NCI-H2196 (cell line): ENCODE measurements at regions not wholly inside any gene's neighbourhood (a gene's known extent, or its start where the extent isn't known, plus 50 kb on each side); places are given as distances from the start of the nearest gene placed in this dataset.

Source experiments
- DNase-seq: peaks from one replicate; lab custom pipeline; 2025; ENCODE audit not compliant: unreplicated experiment; lab: John Stamatoyannopoulos, UW

DNA sequence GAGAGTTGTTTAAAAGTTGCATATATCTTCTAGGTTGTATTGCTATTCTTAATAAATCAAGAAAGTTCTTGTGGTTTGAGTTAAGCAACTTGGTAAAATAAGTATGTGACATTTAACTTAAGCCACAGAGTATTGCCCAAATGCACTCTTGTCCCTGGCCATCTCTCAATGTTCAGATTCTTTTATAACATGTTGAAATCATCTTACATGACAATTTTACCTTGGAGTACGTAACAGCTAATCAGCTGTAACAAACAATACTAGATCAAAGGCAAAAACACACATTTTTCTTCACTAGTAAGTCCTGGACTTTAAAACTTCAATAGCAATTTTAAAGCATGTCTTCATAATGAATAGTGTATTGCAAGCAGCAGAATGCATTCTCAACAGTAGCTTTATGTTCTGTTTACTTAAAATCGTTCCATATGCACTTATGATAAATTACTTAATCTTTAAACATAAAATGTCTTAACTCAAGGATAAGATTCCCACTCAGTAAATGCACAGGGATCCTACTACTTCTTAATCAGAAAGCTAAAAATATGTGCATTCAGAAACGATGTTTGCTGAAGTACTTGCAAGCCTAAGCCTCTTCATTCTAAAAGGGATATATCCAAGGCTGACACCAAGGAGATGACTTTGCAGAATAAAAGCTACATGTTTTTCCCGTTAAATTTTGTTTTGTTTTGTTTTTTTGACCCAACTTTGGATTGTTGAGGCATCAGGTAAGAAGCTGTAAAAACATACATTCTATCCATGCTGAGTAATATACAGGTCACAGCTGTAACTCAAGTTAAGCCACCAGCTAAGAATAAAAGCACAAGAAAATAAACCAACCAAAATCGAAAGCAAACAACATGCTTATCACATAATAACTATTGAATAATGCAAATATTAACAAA is 86.1 kb upstream of the NFIB start:
- DNase-seq: no peak

DNA sequence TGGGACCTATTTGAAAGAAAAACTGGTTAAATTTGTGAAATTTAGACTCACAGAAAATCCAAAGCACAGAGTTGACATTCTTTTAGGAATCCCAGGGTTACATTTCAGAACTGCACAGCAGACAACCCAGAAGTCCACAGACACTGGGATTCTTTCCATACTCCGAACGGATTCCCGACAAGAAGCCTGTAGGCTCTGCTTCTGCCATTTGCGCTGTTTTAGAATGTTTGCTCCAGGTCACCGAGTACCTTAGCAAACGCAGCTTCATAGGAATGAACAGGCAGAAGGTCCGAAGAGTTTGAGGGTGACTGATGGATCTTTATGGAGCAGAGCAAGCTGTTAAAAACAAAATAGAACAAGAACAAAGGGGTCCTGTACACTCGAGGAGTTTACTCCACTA is 84.5 kb upstream of the NFIB start:
- no peak for DNase-seq

DNA sequence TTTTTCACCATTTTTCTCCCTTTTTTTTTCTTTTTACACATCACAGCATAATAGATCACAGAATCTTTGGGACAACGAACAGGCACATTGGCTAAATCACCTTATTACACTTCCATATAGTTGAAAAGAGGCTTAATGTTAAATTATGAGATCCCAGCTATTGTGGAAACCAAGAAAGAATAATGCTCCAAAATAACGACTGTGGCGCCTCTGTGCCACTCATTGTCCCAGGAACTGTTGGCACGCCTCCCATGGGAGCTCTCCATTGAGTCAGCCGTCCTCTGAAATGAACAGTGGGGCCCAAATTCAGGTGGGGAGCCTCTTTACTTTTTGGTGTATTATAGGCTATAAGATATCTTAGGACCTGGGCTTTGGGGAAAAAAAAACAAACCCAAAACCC is 82.2 kb upstream of the NFIB start:
- DNase-seq: no peak

DNA sequence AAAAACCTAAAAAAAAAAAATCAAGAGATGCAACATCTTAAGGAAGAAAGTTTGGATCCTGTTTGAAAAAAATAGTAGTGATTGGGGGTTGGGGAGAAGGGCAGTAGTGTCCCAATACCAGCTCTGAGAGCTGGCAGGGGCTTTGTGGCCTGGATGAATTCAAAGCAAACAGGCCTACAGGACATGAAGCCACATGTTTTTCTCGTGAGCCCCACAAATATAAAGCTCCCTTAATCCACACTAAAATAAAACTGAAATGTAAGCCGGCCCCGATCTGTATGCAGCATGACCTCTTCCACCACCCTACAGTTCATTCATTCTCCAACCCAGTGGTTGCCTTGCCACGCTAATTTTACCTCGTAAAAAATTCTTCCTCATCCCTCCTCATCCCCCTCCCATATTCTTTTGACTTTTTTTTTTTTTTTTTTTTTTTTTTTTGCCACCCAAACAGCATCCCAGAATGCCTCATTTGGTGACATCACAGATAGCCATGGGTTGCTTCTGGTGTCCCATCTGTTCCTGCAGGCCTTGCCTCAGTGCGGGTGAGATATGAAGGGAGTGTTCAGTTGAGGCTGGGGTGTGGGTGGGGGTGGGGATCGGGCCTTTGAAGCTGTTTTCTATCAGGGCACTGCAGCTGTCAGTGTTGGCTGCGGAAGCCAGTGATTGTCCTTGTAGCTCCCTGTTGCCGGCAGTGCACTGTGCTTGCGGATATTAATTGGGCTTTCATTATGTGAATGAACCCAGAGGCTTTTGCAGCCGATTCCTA is 81.6 kb upstream of the NFIB start:
- no peak for DNase-seq

DNA sequence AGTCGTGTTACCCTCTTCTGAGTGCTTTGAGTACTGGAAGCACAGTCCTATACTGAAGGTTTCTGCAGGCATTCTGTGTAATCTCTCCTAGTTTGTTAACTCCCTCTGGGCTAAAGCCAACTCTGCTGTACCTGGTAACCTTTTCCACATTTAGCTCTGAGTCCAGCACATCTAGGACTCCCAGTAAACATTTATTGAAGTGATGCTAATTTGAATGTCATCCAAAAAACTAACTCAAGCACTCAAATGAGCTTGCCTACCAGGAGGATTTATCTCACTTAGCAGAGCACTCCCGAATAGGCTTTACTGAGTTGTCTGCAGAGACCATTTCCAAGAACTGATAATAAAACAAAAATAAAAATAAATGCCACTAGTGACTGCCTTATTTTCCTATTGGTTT is 79.5 kb upstream of the NFIB start:
- no peak for DNase-seq

DNA sequence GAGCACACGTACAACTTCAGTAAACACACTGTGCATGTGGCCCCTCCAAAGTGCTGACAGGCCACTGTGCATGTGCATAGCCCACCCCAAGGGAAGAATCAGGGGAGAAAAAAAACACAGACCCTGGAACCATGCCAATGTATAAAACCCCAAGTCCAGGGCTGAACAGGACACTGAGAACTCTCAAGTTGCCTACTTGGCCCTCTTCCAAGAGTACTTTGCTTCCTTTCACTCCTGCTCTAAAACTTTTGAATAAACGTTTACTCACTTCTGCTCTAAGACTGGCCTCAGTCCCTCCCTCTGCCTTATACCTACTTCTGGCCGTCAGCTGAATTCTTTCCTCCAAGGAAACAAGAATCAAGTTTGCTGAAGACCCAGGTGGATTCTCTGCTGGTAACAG is 77.7 kb upstream of the NFIB start:
- DNase-seq: peak; percentile 41

DNA sequence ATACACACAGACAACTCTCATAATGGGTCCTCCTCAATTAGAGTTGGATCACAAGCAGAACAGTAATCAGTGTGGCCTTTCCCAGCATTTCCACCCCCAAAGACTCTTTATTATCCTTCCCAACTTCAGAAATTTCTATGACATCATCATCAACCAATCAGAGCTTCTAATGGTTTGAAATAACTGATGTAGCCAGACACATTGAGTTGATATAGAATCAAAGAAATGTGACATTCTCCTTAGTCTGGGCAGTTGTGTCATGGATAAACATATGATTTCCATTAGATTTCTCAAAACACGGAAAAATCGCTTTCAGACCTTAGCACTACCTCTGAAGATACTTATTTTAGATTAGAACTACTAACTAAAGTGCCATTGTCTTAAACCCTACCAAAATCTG is 75.7 kb upstream of the NFIB start:
- DNase-seq: no peak

DNA sequence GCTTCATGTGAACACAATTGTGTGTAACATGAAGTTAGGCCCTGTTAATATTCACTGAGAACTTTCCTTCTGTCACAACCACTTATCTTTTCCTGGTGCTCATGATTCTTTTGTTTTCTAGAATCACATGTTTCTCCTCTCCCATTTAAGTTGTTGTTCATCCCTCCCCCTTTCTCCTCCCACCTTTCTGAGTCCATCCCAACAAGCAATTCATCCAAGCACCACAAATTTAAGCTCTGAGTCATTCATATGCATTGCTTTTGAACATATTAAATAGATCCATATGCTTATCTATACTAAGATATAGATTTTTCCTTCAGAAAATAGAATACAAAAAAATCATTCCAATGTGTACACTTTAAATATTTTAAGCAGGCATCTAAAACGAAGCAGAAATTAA is 75.2 kb upstream of the NFIB start:
- no peak for DNase-seq

DNA sequence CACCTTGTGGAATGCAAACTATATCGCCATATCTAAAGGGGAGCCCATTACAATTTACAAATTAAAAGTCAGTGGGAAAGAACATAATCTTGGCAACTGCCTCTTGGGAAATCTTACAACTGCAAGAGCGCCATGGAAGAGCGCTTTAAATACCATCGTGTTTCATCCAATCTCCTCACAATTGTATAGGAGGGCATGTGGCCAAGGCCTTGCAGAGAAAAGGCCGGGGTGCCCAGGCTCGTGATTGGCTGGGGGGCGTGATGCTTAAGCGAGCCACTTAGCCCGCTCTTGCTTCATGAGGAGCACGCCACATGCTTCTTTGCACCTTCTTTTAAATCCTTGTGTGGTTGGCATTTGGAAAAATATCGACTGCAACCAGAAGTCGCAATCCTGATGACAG is 69.8 kb upstream of the NFIB start:
- no peak for DNase-seq

DNA sequence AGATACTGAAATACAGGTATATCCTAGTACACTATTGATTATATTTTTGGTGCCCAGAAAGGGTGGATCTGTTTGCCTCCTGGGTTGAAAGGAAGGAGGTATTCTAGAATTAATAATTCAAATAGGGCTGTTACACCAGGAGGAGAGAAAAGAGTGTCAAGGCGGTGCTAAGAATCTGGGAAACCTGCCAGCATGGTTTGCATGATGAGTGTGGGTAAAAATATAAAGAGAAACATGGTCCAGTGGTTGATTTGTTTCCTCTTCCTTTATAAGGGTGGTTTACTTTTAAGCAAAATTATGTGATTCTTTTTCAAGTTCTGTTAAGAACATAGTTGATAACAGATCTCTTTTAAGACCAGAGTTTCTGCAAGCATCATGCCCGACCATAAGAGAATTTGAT is 69.4 kb upstream of the NFIB start:
- DNase-seq: peak; percentile 81

DNA sequence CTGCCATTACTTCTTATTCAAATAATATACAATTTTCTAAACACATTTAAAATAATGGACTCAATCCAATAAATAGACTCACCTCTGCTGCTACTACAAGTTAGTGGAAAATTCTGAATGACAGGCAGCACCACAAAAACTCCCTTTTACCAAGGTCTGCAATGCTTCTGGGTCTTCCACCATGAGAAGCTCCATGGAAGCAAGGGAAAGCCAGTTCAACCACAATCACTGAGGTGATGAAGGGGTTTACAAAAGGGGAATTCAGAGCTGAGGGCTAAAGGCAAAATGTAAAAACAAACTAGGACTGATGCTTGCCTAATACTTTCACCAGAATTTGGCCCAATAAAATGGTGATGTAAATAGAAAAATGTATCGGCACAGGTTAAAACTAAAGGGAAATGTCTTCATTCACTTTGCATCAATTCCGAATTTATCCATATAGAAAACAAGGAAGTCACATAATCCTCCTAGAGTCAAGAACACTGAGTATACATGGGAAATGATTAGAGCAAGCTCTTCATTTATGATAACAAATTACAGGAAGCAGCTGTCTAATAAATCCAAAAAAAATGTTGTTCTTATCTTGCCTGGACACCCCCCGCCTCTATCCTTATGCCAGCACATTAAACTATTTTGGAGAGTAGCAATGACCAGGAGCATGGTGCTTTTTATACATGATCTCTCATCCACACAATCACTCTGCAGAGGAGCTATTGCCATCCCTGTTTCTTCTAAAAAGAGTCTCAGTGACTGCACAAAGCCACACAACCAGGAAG is 66.3 kb upstream of the NFIB start:
- no peak for DNase-seq

DNA sequence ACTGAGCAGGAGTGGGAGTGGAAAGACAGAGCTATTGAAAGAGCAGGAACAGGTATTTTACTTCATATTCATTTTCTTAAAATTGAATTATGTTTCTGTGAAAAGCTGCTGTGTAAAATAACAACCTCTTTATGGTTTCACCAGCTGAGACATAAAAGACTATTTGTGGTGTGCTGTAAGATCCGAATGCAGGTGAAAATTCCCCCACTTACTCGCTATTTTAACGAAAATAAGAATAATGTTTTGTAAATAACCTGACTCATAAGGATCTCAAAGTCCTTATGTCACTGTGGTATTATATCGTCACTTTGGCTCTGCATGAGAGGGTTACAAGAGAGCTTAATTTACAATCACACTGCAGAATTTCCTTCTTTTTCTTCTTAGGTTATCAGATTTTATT is 65.3 kb upstream of the NFIB start:
- no peak for DNase-seq

DNA sequence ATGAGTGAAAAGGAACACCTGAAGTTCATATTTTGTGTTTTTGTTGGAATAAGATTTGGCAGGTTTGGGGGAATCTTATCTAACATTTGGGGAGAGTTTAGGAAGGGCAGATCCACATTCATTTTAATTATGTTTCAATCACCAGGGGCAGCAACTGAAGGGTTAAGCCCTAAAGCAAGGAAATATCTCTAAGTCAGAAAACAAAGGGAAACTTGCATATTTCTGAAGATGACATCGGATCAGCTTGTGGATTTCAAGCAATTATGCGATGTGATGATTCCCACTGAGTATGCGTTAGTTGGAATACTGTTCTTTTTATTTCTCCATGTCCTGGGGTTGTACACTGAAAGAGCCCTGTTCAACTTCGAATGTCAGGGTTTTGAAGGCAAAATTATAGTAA is 59.8 kb upstream of the NFIB start:
- DNase-seq: no peak

DNA sequence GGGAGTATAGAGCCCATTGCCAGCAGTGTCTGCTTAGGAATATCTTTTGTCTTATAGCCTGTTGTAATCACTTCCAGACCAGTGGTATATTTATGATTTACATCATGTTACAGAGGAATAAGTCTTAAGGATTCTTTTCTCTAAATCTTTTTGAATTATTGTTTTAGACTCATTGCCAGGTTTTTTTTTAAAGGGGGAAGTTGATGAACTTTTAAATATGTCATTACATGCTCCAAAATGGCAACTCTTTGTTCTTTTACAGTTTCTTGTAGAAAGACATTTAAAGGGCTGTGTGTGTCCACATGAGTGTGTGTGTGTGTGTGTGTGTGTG is 59.4 kb upstream of the NFIB start:
- no peak for DNase-seq

DNA sequence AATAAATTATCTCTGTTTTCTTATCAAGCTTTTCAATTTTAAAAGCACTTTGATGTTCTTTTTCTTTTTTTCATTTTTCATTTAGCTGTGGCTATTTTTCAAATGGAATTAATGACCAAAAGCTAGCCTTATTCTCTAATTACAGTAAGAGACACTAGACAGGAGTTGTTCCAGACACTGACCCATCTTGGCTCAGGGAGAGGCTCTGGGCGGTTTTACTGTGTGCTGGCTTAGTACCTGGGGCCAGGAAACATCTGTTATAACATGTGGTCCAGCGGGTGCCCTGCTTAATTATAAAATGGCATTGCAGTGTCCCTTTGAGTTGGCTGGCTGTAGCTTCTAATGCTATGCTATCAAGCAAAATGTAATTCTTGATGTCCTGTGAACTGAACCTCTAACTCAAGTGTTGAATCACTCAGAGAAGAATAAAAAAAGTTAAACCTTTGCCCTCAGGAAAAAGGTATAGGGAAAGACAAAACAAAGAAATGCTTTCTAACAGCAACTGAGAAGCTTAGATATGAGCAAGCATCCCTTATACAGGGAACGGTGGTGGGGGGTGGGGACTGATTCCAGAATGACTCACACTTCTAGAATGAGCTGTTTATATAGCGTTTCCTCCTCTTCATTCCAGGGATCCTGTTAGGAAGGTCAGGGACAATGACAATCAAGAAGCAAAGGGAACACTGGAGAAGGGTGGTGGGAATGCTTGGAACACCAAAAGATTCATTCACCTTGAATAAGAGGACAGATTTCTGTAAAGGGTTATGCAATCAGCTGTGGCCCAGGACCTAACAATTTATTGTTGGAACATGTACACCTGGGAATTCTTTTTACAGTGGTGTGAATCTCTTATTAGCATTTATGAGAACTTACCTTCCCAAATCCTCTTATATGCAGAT is 58.7 kb upstream of the NFIB start:
- DNase-seq: no peak

DNA sequence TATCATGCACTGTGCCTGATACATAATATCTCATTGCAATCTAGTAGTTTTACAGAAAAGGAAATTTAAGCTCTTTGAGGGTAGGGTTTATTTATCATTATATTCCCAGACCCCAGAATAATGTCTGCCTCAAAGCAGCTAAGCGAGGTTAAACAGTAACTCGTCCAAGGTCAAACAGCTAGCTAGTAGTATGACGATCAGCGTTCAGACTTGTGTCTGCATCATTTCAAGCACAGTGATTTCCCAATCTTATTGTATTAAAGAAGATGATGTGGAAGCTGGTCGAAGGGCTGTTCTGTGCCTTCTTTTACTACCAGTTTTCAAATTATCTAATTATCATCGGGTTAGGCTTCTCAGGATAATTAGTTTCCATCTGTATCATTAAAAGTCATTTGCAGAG is 55.1 kb upstream of the NFIB start:
- no peak for DNase-seq

DNA sequence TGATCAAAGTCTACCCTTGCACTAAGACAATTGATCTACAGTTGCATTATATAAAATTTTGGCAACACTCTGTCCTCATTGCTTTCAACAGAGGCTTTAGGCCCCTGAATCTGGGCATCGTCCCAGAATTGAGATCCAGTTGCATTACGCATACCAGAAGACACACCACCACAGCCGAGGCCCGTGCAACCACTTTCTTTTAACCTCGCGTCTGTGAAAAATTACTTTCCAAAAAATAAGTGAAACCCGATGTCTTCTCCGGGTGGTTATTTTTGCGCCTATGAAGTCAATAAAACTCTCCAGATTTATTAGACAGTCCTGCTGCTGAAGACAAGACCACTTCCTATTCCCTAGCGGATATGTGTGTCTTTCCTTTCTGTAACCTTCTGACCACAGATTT is 52.1 kb upstream of the NFIB start:
- DNase-seq: no peak

DNA sequence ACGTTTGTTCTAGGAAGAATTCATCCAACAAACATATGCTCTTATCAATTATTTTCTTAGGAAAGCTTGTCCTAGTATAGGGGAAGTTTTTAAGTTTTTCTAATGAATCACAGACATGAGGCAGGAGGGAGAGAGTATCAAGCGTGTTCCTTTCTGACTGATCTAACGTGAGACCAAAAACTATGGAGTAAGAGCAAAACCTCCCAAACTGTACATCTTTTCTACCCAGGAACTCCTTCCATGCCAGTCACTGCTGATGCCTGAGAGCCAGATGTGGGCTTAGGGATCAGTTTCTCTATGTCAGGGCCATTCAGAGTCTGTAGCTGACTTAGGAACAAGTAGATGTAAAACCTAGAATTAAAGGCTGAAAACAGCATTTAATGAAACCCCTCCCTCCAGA is 51.7 kb upstream of the NFIB start:
- DNase-seq: no peak
